ENCODE measurements at regions not wholly inside any gene's neighbourhood (a gene's known extent, or its start where the extent isn't known, plus 50 kb on each side); places are given as distances from the start of the nearest gene placed in this dataset.

GRCh38 chr2:118536306-118536705 lies 311.1 kb downstream of the EN1 start:
- H3K27ac ChIP-seq (ENCODE audit: low read depth, low read length) = no peak overlapping the region
- H3K79me2 ChIP-seq (ENCODE audit: insufficient read depth, low read length) = no peaks in the 10 kb centered on the region
- no peak overlapping the region for H2AFZ ChIP-seq (ENCODE audit: low read depth, low read length)
- no peak for DNase-seq (ENCODE audit: low read depth)
- Mint-ChIP-seq H3K27ac (ENCODE audit: unreplicated experiment) (no peak overlapping the region), H3K9me3 (ENCODE audit: unreplicated experiment) (peaks cover 8% of the 10 kb centered on the region), H3K27me3 (ENCODE audit: low read depth, unreplicated experiment) (peaks cover 10% of the 10 kb centered on the region), H3K36me3 (ENCODE audit: low read depth, unreplicated experiment) (peaks cover 1% of the 10 kb centered on the region), H3K4me3 (ENCODE audit: unreplicated experiment) (no peak overlapping the region), H3K4me1 (ENCODE audit: low read depth, unreplicated experiment) (peaks cover under 1% of the 10 kb centered on the region)
- H3K36me3 ChIP-seq (ENCODE audit: insufficient read depth, low read length) = no peaks in the 10 kb centered on the region
- H3K27me3 ChIP-seq (ENCODE audit: insufficient read depth, low read length) = peaks cover 5% of the 10 kb centered on the region
- H3K9me3 ChIP-seq (ENCODE audit: insufficient read depth, low read depth, low read length) = no peaks in the 10 kb centered on the region
- no peak for TF ChIP-seq CTCF (IDR thresholded peaks at IDR 0.05; ENCODE audit: insufficient read depth, low read depth, low read length)
- TF ChIP-seq EZH2 (IDR thresholded peaks at IDR 0.05; ENCODE audit: insufficient read depth, low read length) = no peak
- FAIRE-seq = no peak
- H3K4me3 ChIP-seq (ENCODE audit: insufficient read depth, low read depth, low read length) = no peak overlapping the region
- no peak overlapping the region for H3K4me2 ChIP-seq (ENCODE audit: low read length)
- no peaks in the 10 kb centered on the region for H3K4me1 ChIP-seq (ENCODE audit: insufficient read depth, low read length)
- no peak overlapping the region for H3K9ac ChIP-seq (ENCODE audit: low read length)
- no peaks in the 10 kb centered on the region for H4K20me1 ChIP-seq (ENCODE audit: insufficient read depth, low read length)

GRCh38 chr2:118535818-118536212 lies 311.6 kb downstream of the EN1 start:
- H3K27ac Mint-ChIP-seq (ENCODE audit: unreplicated experiment) = no peak overlapping the region
- H2AFZ ChIP-seq (ENCODE audit: low read depth, low read length) = no peak overlapping the region
- no peak for TF ChIP-seq EZH2 (IDR thresholded peaks at IDR 0.05; ENCODE audit: insufficient read depth, low read length)
- TF ChIP-seq CTCF (IDR thresholded peaks at IDR 0.05; ENCODE audit: insufficient read depth, low read depth, low read length) = no peak
- H3K27me3 Mint-ChIP-seq (ENCODE audit: low read depth, unreplicated experiment) = peaks cover 10% of the 10 kb centered on the region
- H3K4me1 Mint-ChIP-seq (ENCODE audit: low read depth, unreplicated experiment) = peaks cover 6% of the 10 kb centered on the region
- H3K9me3 ChIP-seq (ENCODE audit: insufficient read depth, low read depth, low read length) = no peaks in the 10 kb centered on the region
- FAIRE-seq = no peak
- H3K4me2 ChIP-seq (ENCODE audit: low read length) = no peak overlapping the region
- H3K9ac ChIP-seq (ENCODE audit: low read length) = no peak overlapping the region
- no peaks in the 10 kb centered on the region for H3K4me1 ChIP-seq (ENCODE audit: insufficient read depth, low read length)
- H3K79me2 ChIP-seq (ENCODE audit: insufficient read depth, low read length) = no peaks in the 10 kb centered on the region
- H4K20me1 ChIP-seq (ENCODE audit: insufficient read depth, low read length) = no peaks in the 10 kb centered on the region
- peaks cover 8% of the 10 kb centered on the region for H3K9me3 Mint-ChIP-seq (ENCODE audit: unreplicated experiment)
- H3K4me3 ChIP-seq (ENCODE audit: insufficient read depth, low read depth, low read length) = no peak overlapping the region
- H3K36me3 Mint-ChIP-seq (ENCODE audit: low read depth, unreplicated experiment) = peaks cover 1% of the 10 kb centered on the region
- H3K27ac ChIP-seq (ENCODE audit: low read depth, low read length) = no peak overlapping the region
- peaks cover 5% of the 10 kb centered on the region for H3K27me3 ChIP-seq (ENCODE audit: insufficient read depth, low read length)
- no peak overlapping the region for H3K4me3 Mint-ChIP-seq (ENCODE audit: unreplicated experiment)
- no peaks in the 10 kb centered on the region for H3K36me3 ChIP-seq (ENCODE audit: insufficient read depth, low read length)
- no peak for DNase-seq (ENCODE audit: low read depth)

GRCh38 chr2:118535171-118535817 lies 312.2 kb downstream of the EN1 start:
- H3K27ac Mint-ChIP-seq (ENCODE audit: unreplicated experiment) = no peak overlapping the region
- Histone ChIP-seq H3K36me3 (ENCODE audit: insufficient read depth, low read length) (no peaks in the 10 kb centered on the region), H3K4me3 (ENCODE audit: insufficient read depth, low read depth, low read length) (no peak overlapping the region), H3K9ac (ENCODE audit: low read length) (no peak overlapping the region), H2AFZ (ENCODE audit: low read depth, low read length) (no peak overlapping the region), H3K27me3 (ENCODE audit: insufficient read depth, low read length) (peaks cover 5% of the 10 kb centered on the region), H3K27ac (ENCODE audit: low read depth, low read length) (no peak overlapping the region), H3K4me2 (ENCODE audit: low read length) (no peak overlapping the region), H3K9me3 (ENCODE audit: insufficient read depth, low read depth, low read length) (no peaks in the 10 kb centered on the region), H4K20me1 (ENCODE audit: insufficient read depth, low read length) (no peaks in the 10 kb centered on the region), H3K79me2 (ENCODE audit: insufficient read depth, low read length) (no peaks in the 10 kb centered on the region), H3K4me1 (ENCODE audit: insufficient read depth, low read length) (no peaks in the 10 kb centered on the region)
- H3K27me3 Mint-ChIP-seq (ENCODE audit: low read depth, unreplicated experiment) = peaks cover 10% of the 10 kb centered on the region
- H3K9me3 Mint-ChIP-seq (ENCODE audit: unreplicated experiment) = peaks cover 8% of the 10 kb centered on the region
- peaks cover 1% of the 10 kb centered on the region for H3K36me3 Mint-ChIP-seq (ENCODE audit: low read depth, unreplicated experiment)
- peaks cover 9% of the 10 kb centered on the region for H3K4me1 Mint-ChIP-seq (ENCODE audit: low read depth, unreplicated experiment)
- DNase-seq (ENCODE audit: low read depth) (no peak), FAIRE-seq (no peak)
- H3K4me3 Mint-ChIP-seq (ENCODE audit: unreplicated experiment) = no peak overlapping the region
- TF ChIP-seq CTCF (IDR thresholded peaks at IDR 0.05; ENCODE audit: insufficient read depth, low read depth, low read length) = no peak
